ENCODE measurements at regions not wholly inside any gene's neighbourhood (a gene's known extent, or its start where the extent isn't known, plus 50 kb on each side); places are given as distances from the start of the nearest gene placed in this dataset.

DNA sequence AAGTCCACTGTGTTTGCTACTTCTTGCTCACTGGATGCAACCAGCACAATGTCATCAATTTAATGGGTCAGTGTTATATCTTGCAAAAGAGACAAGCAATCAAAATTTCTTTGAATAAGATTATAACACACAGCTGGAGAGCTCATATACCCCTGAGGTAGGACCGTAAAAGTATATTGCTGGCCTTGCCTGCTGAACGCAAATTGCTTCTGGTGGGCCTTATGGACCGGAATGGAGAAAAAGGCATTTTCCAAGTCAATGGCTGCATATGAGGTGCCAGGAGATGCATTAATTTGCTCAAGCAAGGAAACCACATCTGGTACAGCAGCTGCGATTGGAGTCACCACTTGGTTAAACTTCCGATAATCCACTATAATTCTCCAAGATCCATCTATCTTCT is 119.1 kb downstream of the ZNF280B start:
- Mint-ChIP-seq H3K4me1 (ENCODE audit: low read depth) (no peaks in the 10 kb centered on the region), H3K36me3 (peaks cover 3% of the 10 kb centered on the region), H3K27ac (no peak overlapping the region), H3K4me3 (no peak overlapping the region), H3K9me3 (ENCODE audit: low read depth) (peaks cover 7% of the 10 kb centered on the region), H3K27me3 (peaks cover 24% of the 10 kb centered on the region)

DNA sequence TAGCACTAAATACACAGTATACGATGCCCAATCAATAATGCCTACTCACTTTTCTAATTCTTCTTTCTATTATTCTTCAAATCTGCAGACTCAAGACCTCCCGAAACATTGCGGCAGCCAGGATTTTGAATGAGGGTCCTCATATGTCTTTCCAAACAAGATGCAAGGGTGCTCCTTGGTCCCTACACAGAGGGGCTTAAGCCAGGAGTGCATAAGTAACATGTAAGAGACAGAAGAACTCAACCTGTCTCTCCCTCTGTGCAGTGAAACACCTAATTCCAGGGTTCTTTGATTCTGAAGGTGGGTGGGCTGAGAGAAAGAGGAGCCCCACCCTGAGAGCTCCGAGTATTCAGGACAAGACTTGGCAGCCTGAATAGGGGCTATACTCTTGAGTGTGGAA is 117.6 kb downstream of the ZNF280B start:
- no peaks in the 10 kb centered on the region for H3K4me1 Mint-ChIP-seq (ENCODE audit: low read depth)
- peaks cover 18% of the 10 kb centered on the region for H3K27me3 Mint-ChIP-seq
- H3K4me3 Mint-ChIP-seq, result no peak overlapping the region
- peaks cover 3% of the 10 kb centered on the region for H3K36me3 Mint-ChIP-seq
- no peak overlapping the region for H3K27ac Mint-ChIP-seq
- peaks cover 7% of the 10 kb centered on the region for H3K9me3 Mint-ChIP-seq (ENCODE audit: low read depth)

DNA sequence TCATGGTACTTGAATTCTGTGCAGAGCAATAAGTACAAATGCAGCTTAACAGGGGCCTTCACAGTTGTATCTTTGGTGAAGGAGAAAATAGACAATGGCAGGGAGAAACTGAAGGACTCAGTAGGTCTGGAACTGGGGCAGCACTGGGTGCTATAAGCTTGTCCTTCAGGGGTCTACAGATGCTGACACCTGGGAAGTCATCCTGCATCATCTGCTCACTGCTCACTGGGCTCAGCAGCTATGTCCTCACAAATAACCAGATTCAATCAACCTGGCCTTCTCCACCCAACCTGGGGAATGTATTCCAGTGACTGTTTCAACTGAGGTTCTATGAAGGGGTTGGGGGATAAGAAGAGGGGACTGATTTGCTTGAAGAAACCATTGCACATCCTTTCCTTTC is 117.0 kb downstream of the ZNF280B start:
- Mint-ChIP-seq H3K9me3 (ENCODE audit: low read depth) (peaks cover 7% of the 10 kb centered on the region), H3K27me3 (peaks cover 16% of the 10 kb centered on the region)

DNA sequence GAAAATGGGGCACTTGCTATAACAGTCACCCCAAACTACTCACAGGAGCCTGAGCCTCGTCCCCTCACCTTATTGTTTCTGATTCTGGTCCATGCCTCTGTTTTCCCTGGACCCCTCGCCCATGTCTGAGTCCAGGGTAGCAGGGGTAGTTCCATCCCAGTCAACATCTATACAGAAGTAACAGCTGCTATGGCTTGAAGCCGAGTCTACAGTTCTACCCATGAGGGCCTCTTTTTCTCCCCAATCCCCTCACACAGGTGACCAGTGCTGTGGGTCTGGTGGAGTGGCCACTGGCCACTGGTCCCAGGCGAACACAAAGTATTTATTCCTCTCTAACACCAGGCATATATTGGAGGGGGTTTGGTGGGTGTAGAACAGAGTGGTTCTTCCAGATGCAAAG is 116.4 kb downstream of the ZNF280B start:
- peaks cover 17% of the 10 kb centered on the region for H3K27me3 Mint-ChIP-seq
- H3K27ac Mint-ChIP-seq, result no peak overlapping the region
- peaks cover 7% of the 10 kb centered on the region for H3K9me3 Mint-ChIP-seq (ENCODE audit: low read depth)
- no peaks in the 10 kb centered on the region for H3K4me1 Mint-ChIP-seq (ENCODE audit: low read depth)
- no peak overlapping the region for H3K4me3 Mint-ChIP-seq
- H3K36me3 Mint-ChIP-seq, result peaks cover 3% of the 10 kb centered on the region

More for the DNA sequence above, 117.0 kb downstream of the ZNF280B start:
- Mint-ChIP-seq H3K4me3 (no peak overlapping the region), H3K36me3 (peaks cover 3% of the 10 kb centered on the region), H3K4me1 (ENCODE audit: low read depth) (no peaks in the 10 kb centered on the region), H3K27ac (no peak overlapping the region)

DNA sequence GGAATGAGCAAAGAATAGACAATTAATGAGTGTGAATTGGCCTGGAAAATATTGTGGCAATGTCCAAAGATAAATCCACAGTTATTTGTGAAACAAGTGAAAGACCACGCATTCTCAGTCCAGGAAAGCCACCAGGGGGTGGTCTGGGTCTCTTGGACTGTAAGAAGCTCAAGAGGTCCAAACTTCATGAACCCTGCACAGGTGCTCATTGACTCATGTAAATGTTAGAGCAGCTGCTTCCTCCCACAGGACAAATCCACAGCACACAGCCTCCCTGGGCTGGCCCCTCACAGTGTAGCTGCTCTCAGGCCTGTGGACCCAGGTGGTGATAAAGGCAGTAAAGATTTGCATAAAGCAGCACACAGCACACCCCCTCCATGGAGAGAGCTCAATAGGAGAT is 114.0 kb downstream of the ZNF280B start:
- Mint-ChIP-seq H3K27me3 (peaks cover 16% of the 10 kb centered on the region), H3K36me3 (peaks cover 5% of the 10 kb centered on the region), H3K27ac (no peak overlapping the region), H3K9me3 (ENCODE audit: low read depth) (peaks cover 7% of the 10 kb centered on the region), H3K4me1 (ENCODE audit: low read depth) (no peaks in the 10 kb centered on the region), H3K4me3 (no peak overlapping the region)

DNA sequence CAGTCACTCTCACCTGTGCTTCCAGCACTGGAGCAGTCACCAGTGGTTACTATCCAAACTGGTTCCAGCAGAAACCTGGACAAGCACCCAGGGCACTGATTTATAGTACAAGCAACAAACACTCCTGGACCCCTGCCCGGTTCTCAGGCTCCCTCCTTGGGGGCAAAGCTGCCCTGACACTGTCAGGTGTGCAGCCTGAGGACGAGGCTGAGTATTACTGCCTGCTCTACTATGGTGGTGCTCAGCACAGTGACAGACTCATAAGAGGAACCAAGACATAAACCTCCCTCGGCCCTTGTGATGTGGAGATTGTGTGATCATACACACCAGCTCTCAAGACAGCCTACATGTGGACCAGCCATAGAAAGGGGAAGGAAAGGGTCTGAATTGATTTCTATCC is 113.3 kb downstream of the ZNF280B start:
- Mint-ChIP-seq H3K27me3 (peaks cover 14% of the 10 kb centered on the region), H3K4me3 (no peak overlapping the region), H3K36me3 (peaks cover 5% of the 10 kb centered on the region), H3K4me1 (ENCODE audit: low read depth) (no peaks in the 10 kb centered on the region), H3K27ac (no peak overlapping the region), H3K9me3 (ENCODE audit: low read depth) (peaks cover 7% of the 10 kb centered on the region)

DNA sequence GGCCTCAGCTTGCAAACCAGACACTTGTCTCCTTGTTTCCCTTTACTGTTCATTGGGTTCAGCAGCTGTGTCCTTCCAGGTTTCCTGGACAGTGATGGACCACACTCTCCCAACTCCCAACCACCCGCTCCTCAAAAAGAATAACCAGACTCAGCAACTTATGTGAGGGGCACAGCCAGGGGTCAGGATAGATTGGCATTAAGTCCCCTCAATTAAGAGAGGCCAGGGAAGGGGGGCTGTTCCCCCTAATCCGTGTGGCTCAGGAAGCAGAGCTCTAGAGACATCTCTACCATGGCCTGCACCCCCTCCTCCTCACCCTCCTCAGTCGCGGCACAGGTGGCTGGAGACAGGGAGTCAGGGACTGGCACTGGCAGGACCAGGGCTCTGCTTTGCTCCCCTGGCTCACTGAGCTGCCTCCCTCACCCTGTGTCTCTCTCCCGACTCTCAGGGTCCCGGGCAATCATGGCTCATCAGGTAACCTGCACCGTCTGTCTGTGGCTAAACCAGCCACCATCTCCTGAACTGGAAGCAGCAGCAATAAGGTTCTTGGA is 111.7 kb downstream of the ZNF280B start:
- H3K27ac Mint-ChIP-seq, result no peak overlapping the region
- no peak overlapping the region for H3K4me3 Mint-ChIP-seq
- peaks cover 7% of the 10 kb centered on the region for H3K9me3 Mint-ChIP-seq (ENCODE audit: low read depth)
- H3K4me1 Mint-ChIP-seq (ENCODE audit: low read depth), result no peaks in the 10 kb centered on the region
- H3K27me3 Mint-ChIP-seq, result peaks cover 11% of the 10 kb centered on the region
- H3K36me3 Mint-ChIP-seq, result peaks cover 5% of the 10 kb centered on the region

DNA sequence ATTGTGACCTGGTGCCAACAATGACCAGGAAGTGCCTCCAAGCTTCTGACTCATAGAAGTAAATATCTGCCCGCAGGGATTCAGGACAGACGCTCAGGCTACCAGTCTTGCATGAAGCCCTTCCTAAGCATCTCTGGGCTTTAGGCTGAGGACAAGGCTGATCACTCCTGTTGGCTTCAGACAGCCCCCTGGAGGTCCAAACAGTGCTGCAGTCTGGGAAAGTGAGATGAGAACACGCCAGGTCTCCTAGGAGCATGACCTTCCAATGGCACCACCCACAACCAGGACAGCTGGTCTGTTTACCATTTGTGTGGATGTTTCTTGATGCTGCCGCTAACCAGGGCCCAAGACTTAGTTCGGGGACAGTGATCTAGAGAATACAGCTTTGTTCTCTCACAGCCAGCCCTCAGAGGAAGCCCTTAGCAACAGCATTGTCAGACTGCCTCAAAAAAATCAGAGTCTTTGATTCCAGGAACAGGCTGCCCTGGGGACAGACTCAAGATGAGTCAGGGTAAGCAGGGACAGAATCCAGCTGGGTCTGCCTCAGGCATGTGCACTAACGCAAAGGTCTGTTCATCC is 111.2 kb downstream of the ZNF280B start:
- H3K36me3 Mint-ChIP-seq, result peaks cover 4% of the 10 kb centered on the region
- H3K9me3 Mint-ChIP-seq (ENCODE audit: low read depth), result peaks cover 5% of the 10 kb centered on the region
- H3K4me3 Mint-ChIP-seq, result no peak overlapping the region
- peaks cover 8% of the 10 kb centered on the region for H3K27me3 Mint-ChIP-seq
- H3K27ac Mint-ChIP-seq, result no peak overlapping the region
- H3K4me1 Mint-ChIP-seq (ENCODE audit: low read depth), result no peaks in the 10 kb centered on the region

DNA sequence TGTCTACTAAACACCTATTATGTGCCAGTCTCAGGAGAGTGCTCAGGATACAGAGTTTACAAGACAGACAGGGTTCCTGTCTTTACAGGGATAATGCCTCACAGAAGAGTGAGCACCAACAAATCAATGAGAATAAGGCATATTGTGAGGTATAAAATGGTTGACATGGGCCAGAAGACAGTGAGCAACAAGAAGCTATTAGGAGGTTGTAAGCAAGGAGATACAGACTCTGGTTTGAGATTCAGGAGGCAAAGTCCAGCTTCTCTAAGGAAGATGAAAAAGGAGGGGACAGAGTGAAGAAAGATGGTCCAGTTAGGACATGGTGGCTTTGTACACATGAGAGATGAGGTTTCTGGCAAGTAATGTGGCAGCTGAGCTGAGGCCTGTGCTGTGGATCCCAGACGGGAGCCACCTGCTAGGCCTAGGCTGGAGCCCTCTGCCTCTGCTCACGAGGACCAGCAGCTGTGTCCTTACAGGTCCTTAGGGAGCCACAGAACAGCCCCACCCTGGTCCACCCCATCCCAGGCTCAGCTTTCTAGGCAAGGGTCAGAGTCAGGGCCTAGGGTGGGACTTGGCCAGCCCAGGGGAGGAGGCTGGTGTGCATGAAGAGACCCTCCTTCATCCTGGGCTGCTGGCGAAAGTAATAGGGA is 110.5 kb downstream of the ZNF280B start:
- no peaks in the 10 kb centered on the region for H3K9me3 Mint-ChIP-seq (ENCODE audit: low read depth)

DNA sequence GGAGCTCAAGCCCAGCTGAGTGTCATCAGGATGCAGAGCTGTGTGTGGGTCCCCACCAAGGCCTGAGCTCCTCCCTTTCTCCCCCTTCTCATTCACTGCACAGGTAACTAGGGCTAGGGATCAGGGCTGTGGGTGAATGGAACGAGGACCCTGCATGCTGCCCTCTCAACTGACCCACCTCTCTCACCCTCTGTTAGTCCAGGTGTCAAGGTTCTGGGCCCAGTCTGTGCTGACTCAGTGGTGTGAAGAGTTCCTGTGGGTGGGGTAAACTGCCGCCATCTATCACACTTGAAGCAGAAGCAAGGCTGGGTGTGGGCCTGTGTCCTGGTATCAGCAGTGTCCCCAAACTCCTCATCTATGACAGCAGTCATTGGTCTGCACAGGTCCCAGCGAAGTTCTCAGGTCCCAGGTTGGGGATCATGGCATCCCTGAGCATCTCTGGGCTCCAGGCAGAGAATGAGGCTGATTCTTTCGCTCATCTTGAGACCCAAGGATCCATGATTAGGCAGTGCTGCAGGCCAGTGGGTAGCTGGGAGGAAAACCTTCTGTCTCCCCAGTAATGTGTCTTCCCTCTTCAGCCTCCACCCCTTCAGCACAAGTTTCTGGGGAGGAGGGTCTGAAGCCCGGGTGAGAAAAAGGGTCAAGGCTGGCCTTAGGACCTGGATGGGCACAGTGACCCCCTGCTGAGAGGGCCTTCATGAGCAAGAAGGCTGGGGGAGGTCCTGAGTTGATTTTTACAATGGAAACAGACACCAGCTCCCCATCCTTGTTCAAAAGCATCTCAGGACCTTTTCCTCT is 109.8 kb downstream of the ZNF280B start:
- Mint-ChIP-seq H3K27me3 (peaks cover 6% of the 10 kb centered on the region), H3K4me1 (ENCODE audit: low read depth) (no peaks in the 10 kb centered on the region), H3K9me3 (ENCODE audit: low read depth) (no peaks in the 10 kb centered on the region), H3K27ac (no peak overlapping the region), H3K4me3 (no peak overlapping the region), H3K36me3 (peaks cover 2% of the 10 kb centered on the region)

More for the DNA sequence above, 110.5 kb downstream of the ZNF280B start:
- Mint-ChIP-seq H3K27me3 (peaks cover 5% of the 10 kb centered on the region), H3K4me1 (ENCODE audit: low read depth) (no peaks in the 10 kb centered on the region), H3K27ac (no peak overlapping the region), H3K36me3 (peaks cover 2% of the 10 kb centered on the region), H3K4me3 (no peak overlapping the region)

DNA sequence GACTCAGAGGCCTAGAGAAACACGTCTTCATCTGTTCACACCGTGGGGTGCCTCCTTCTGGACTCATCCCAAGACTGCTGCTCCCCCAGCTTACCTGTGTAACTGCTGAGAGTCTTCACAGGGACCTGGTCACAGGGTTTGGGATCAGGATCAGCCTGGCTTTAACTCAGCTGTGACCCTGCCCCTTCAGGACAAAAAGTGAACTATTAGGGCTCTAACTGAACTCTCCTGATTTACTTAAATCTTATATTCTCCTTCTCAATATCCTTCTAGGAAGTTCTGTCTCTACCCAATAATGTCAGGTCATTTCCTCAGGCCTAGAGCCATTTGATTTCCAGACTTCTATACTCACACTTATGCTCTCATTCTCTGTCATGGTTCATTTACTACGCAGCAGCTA is 108.4 kb downstream of the ZNF280B start:
- Mint-ChIP-seq H3K27ac (no peak overlapping the region), H3K4me1 (ENCODE audit: low read depth) (no peaks in the 10 kb centered on the region), H3K27me3 (peaks cover 6% of the 10 kb centered on the region), H3K36me3 (peaks cover 2% of the 10 kb centered on the region), H3K9me3 (ENCODE audit: low read depth) (no peaks in the 10 kb centered on the region), H3K4me3 (no peak overlapping the region)

DNA sequence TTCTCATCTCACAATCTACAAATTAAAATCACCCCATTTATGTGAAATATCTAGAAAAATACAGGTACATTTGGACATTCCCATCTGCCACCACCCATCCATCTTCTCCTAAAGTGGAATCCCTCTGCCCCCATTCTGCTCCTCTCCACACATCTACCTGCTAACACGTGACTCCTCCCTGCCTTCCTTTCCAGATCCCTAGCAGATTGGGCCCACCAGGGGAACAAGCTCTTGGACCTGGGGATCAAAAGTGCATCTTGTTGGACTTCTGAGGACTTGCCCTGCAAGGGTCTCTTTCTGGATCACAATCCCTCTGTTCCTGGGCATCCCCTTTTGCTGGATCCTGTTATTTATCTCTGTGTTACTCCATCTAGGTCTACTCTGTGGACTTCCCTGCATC is 107.6 kb downstream of the ZNF280B start:
- Mint-ChIP-seq H3K36me3 (peaks cover 2% of the 10 kb centered on the region), H3K27ac (no peak overlapping the region), H3K27me3 (peaks cover 6% of the 10 kb centered on the region), H3K4me1 (ENCODE audit: low read depth) (no peaks in the 10 kb centered on the region), H3K4me3 (no peak overlapping the region), H3K9me3 (ENCODE audit: low read depth) (no peaks in the 10 kb centered on the region)

DNA sequence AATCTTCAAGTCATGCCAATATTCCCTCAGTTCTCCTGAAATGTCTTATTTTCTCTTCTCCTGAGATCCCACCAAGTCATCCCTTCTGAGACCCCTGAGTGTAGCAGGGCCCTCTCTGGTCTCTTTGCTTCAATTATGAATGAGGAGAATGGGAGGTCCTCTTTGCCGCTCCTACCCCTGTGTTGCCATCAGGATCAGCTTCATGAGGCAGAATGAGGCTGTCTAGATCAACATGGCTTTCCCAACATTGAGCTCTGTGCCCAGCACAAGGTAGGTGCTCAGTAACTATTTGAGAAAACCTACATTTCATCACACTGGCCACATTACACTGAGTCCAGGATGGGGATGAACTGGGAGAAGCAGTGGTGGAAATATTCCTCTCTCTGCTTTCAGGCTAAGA is 107.2 kb downstream of the ZNF280B start:
- no peak overlapping the region for H3K4me3 Mint-ChIP-seq
- H3K27me3 Mint-ChIP-seq, result peaks cover 6% of the 10 kb centered on the region
- no peaks in the 10 kb centered on the region for H3K4me1 Mint-ChIP-seq (ENCODE audit: low read depth)
- peaks cover 2% of the 10 kb centered on the region for H3K36me3 Mint-ChIP-seq
- no peak overlapping the region for H3K27ac Mint-ChIP-seq
- H3K9me3 Mint-ChIP-seq (ENCODE audit: low read depth), result no peaks in the 10 kb centered on the region

DNA sequence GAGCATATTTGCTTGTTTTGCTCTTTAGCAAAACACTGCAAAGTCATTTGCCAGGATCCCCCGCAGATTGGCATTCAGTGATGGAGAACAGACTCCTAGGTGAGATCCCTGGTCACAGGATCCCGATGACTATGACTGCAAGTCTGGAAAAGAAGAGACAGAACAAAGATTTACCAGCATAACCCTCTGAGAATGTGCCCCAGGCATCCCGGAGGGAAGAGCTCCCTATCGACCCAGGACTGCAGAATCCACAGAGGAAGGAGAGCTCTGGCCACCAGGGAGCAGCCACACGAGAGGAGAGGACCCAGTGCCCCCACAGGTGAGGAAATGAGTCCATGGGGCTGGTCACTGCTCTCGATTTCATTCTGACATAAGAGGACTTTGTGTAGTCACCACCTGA is 105.2 kb downstream of the ZNF280B start:
- H3K4me3 Mint-ChIP-seq, result no peak overlapping the region
- H3K9me3 Mint-ChIP-seq (ENCODE audit: low read depth), result no peaks in the 10 kb centered on the region
- no peaks in the 10 kb centered on the region for H3K36me3 Mint-ChIP-seq
- peaks cover 2% of the 10 kb centered on the region for H3K27me3 Mint-ChIP-seq
- H3K4me1 Mint-ChIP-seq (ENCODE audit: low read depth), result no peaks in the 10 kb centered on the region
- no peak overlapping the region for H3K27ac Mint-ChIP-seq

DNA sequence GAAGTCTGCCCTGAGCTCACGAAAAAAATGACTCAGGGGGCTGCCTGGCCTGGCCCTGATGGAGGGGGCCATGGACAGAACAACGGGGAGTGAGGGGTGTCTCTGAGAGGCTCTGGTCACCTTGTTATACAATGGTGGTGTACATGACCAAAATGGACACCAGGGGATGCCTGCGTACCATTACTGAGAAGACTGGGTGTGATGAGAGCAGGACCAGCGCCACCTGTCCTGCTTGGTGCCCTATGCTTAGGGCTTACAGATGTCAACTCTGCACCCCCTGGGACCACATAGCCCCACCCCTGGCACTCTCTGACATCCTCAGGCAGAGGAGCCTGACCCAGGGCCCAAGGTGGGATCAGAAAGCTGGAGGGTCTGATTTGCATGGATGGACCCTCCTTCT is 104.8 kb downstream of the ZNF280B start:
- no peak overlapping the region for H3K27ac Mint-ChIP-seq
- H3K27me3 Mint-ChIP-seq, result peaks cover 2% of the 10 kb centered on the region
- H3K36me3 Mint-ChIP-seq, result no peaks in the 10 kb centered on the region
- no peaks in the 10 kb centered on the region for H3K4me1 Mint-ChIP-seq (ENCODE audit: low read depth)
- no peaks in the 10 kb centered on the region for H3K9me3 Mint-ChIP-seq (ENCODE audit: low read depth)
- no peak overlapping the region for H3K4me3 Mint-ChIP-seq

All from activated naive CD8-positive, alpha-beta T cell (primary cell).